GM19372 (cell line): ENCODE measurements at regions not wholly inside any gene's neighbourhood (a gene's known extent, or its start where the extent isn't known, plus 50 kb on each side); places are given as distances from the start of the nearest gene placed in this dataset.

Source experiments
- ATAC-seq: cut with Tn5 transposase; IDR thresholded peaks from one replicate; pipeline ENCODE4 v1.9.1; 2021; ENCODE audit warnings: mild to moderate bottlenecking, low read depth, moderate library complexity; ENCODE audit not compliant: unreplicated experiment

- ATAC-seq, result no peak
These were observed 518.2 kb upstream of the GOT2 start for GRCh38 chr16:59252317-59252716.

GRCh38 chr16:59249011-59249410 is 514.9 kb upstream of the GOT2 start:
- no peak for ATAC-seq

- no peak for ATAC-seq
These were observed 508.4 kb upstream of the GOT2 start for GRCh38 chr16:59242556-59242955.

GRCh38 chr16:59238246-59238645 is 504.1 kb upstream of the GOT2 start:
- no peak for ATAC-seq

GRCh38 chr16:59236804-59237458 is 502.8 kb upstream of the GOT2 start:
- no peak for ATAC-seq

GRCh38 chr16:59224401-59224800 is 490.3 kb upstream of the GOT2 start:
- ATAC-seq, result no peak

GRCh38 chr16:59220011-59220410 is 485.9 kb upstream of the GOT2 start:
- ATAC-seq, result no peak

- ATAC-seq, result no peak
These were observed 482.2 kb upstream of the GOT2 start for GRCh38 chr16:59216291-59216690.

- ATAC-seq, result no peak
These were observed 480.3 kb upstream of the GOT2 start for GRCh38 chr16:59214455-59214854.

GRCh38 chr16:59213952-59214351 is 479.8 kb upstream of the GOT2 start:
- ATAC-seq, result no peak

- no peak for ATAC-seq
These were observed 478.4 kb upstream of the GOT2 start for GRCh38 chr16:59212492-59213024.

GRCh38 chr16:59210955-59211541 is 476.9 kb upstream of the GOT2 start:
- no peak for ATAC-seq

GRCh38 chr16:59205403-59205802 is 471.3 kb upstream of the GOT2 start:
- no peak for ATAC-seq

GRCh38 chr16:59204589-59204988 is 470.5 kb upstream of the GOT2 start:
- ATAC-seq, result no peak

GRCh38 chr16:59202233-59202862 is 468.2 kb upstream of the GOT2 start:
- ATAC-seq, result no peak

- no peak for ATAC-seq
These were observed 467.7 kb upstream of the GOT2 start for GRCh38 chr16:59201821-59202220.

- no peak for ATAC-seq
These were observed 467.0 kb upstream of the GOT2 start for GRCh38 chr16:59201160-59201559.

- no peak for ATAC-seq
These were observed 464.4 kb upstream of the GOT2 start for GRCh38 chr16:59198487-59198886.

- no peak for ATAC-seq
These were observed 461.1 kb upstream of the GOT2 start for GRCh38 chr16:59195242-59195641.

GRCh38 chr16:59193637-59194036 is 459.5 kb upstream of the GOT2 start:
- ATAC-seq, result no peak

GRCh38 chr16:59192551-59193199 is 458.6 kb upstream of the GOT2 start:
- no peak for ATAC-seq
